ENCODE measurements at regions not wholly inside any gene's neighbourhood (a gene's known extent, or its start where the extent isn't known, plus 50 kb on each side); places are given as distances from the start of the nearest gene placed in this dataset.

- in situ Hi-C loops (cut with MboI), result no loop called here
- no peaks in the 10 kb centered on the region for H3K36me3 ChIP-seq (ENCODE audit: low read depth)
- H3K9me2 ChIP-seq (ENCODE audit: insufficient read depth), result no peaks in the 10 kb centered on the region
- H3K4me3 ChIP-seq, result no peak overlapping the region
- no peak for TF ChIP-seq EZH2 (IDR thresholded peaks at IDR 0.05; ENCODE audit: insufficient read depth, poor library complexity, severe bottlenecking)
- TF ChIP-seq EZH2phosphoT487 (IDR thresholded peaks at IDR 0.05; ENCODE audit: insufficient read depth, low read depth), result no peak
- H3K79me2 ChIP-seq (ENCODE audit: insufficient read depth), result no peaks in the 10 kb centered on the region
- no peak overlapping the region for H3K4me2 ChIP-seq (ENCODE audit: unreplicated experiment)
- no peaks in the 10 kb centered on the region for H3K9me3 ChIP-seq (ENCODE audit: low read depth)
- DNase-seq, result no peak
- no peaks in the 10 kb centered on the region for H3F3A ChIP-seq (ENCODE audit: insufficient read depth)
- no peaks in the 10 kb centered on the region for H3K4me1 ChIP-seq (ENCODE audit: insufficient read depth)
- 31 to 33% methylated on average over 15 of the region's 15 CpGs for WGBS, 2 experiments (ENCODE audit: low coverage in 1 of 2, low lambda C conversion rate in 2 of 2, missing lambda C conversion rate in 2 of 2)
- no peak overlapping the region for H3K9ac ChIP-seq
- no peak overlapping the region for H3K27ac ChIP-seq
- H3K27me3 ChIP-seq (replicated peaks; ENCODE audit: insufficient read depth), result no peaks in the 10 kb centered on the region
- no peak overlapping the region for H2AFZ ChIP-seq
- no peaks in the 10 kb centered on the region for H4K20me1 ChIP-seq (ENCODE audit: insufficient read depth)
Measured at GRCh38 chr7:96786261-96786997, 76.8 kb upstream of the SEM1 start.

GRCh38 chr7:96786998-96787395, 77.4 kb upstream of the SEM1 start:
- no peaks in the 10 kb centered on the region for H3K27me3 ChIP-seq (replicated peaks; ENCODE audit: insufficient read depth)
- H3F3A ChIP-seq (ENCODE audit: insufficient read depth), result no peaks in the 10 kb centered on the region
- no peaks in the 10 kb centered on the region for H4K20me1 ChIP-seq (ENCODE audit: insufficient read depth)
- no peak overlapping the region for H3K4me2 ChIP-seq (ENCODE audit: unreplicated experiment)
- H3K9ac ChIP-seq, result no peak overlapping the region
- TF ChIP-seq EZH2 (IDR thresholded peaks at IDR 0.05; ENCODE audit: insufficient read depth, poor library complexity, severe bottlenecking) (no peak), EZH2phosphoT487 (IDR thresholded peaks at IDR 0.05; ENCODE audit: insufficient read depth, low read depth) (no peak)
- in situ Hi-C loops (cut with MboI), result no loop called here
- no peaks in the 10 kb centered on the region for H3K36me3 ChIP-seq (ENCODE audit: low read depth)
- DNase-seq, result no peak
- H3K4me3 ChIP-seq, result no peak overlapping the region
- H2AFZ ChIP-seq, result no peak overlapping the region
- H3K27ac ChIP-seq, result no peak overlapping the region
- no peaks in the 10 kb centered on the region for H3K9me3 ChIP-seq (ENCODE audit: low read depth)
- no peaks in the 10 kb centered on the region for H3K79me2 ChIP-seq (ENCODE audit: insufficient read depth)
- no peaks in the 10 kb centered on the region for H3K9me2 ChIP-seq (ENCODE audit: insufficient read depth)
- H3K4me1 ChIP-seq (ENCODE audit: insufficient read depth), result no peaks in the 10 kb centered on the region

- Histone ChIP-seq H3F3A (ENCODE audit: insufficient read depth) (no peaks in the 10 kb centered on the region), H3K27ac (no peak overlapping the region), H3K36me3 (ENCODE audit: low read depth) (no peaks in the 10 kb centered on the region), H4K20me1 (ENCODE audit: insufficient read depth) (no peaks in the 10 kb centered on the region), H3K9me2 (ENCODE audit: insufficient read depth) (no peaks in the 10 kb centered on the region), H2AFZ (no peak overlapping the region), H3K9me3 (ENCODE audit: low read depth) (no peaks in the 10 kb centered on the region), H3K9ac (no peak overlapping the region), H3K4me3 (no peak overlapping the region), H3K4me2 (ENCODE audit: unreplicated experiment) (no peak overlapping the region), H3K4me1 (ENCODE audit: insufficient read depth) (no peaks in the 10 kb centered on the region), H3K79me2 (ENCODE audit: insufficient read depth) (no peaks in the 10 kb centered on the region), H3K27me3 (replicated peaks; ENCODE audit: insufficient read depth) (no peaks in the 10 kb centered on the region)
- TF ChIP-seq EZH2phosphoT487 (IDR thresholded peaks at IDR 0.05; ENCODE audit: insufficient read depth, low read depth), result no peak
- no peak for TF ChIP-seq EZH2 (IDR thresholded peaks at IDR 0.05; ENCODE audit: insufficient read depth, poor library complexity, severe bottlenecking)
- in situ Hi-C loops (cut with MboI), result no loop called here
- DNase-seq, result no peak
Measured at GRCh38 chr7:96789914-96790313, 80.3 kb upstream of the SEM1 start.

GRCh38 chr7:96792115-96792514, 82.5 kb upstream of the SEM1 start:
- Histone ChIP-seq H3K27ac (no peak overlapping the region), H3K4me2 (ENCODE audit: unreplicated experiment) (no peak overlapping the region), H3K9me3 (ENCODE audit: low read depth) (no peaks in the 10 kb centered on the region), H3K4me3 (no peak overlapping the region), H3K9me2 (ENCODE audit: insufficient read depth) (no peaks in the 10 kb centered on the region), H3K27me3 (replicated peaks; ENCODE audit: insufficient read depth) (no peaks in the 10 kb centered on the region), H3K79me2 (ENCODE audit: insufficient read depth) (no peaks in the 10 kb centered on the region), H3K36me3 (ENCODE audit: low read depth) (no peaks in the 10 kb centered on the region), H2AFZ (no peak overlapping the region), H3K9ac (no peak overlapping the region), H3F3A (ENCODE audit: insufficient read depth) (no peaks in the 10 kb centered on the region), H4K20me1 (ENCODE audit: insufficient read depth) (no peaks in the 10 kb centered on the region), H3K4me1 (ENCODE audit: insufficient read depth) (no peaks in the 10 kb centered on the region)
- in situ Hi-C loops (cut with MboI), result no loop called here
- no peak for DNase-seq
- TF ChIP-seq EZH2phosphoT487 (IDR thresholded peaks at IDR 0.05; ENCODE audit: insufficient read depth, low read depth), result no peak
- TF ChIP-seq EZH2 (IDR thresholded peaks at IDR 0.05; ENCODE audit: insufficient read depth, poor library complexity, severe bottlenecking), result no peak
- 6 to 9% methylated on average over 2 of the region's 2 CpGs for WGBS, 2 experiments (ENCODE audit: low coverage in 1 of 2, low lambda C conversion rate in 2 of 2, missing lambda C conversion rate in 2 of 2)

- Histone ChIP-seq H3K36me3 (ENCODE audit: low read depth) (no peaks in the 10 kb centered on the region), H3K4me3 (no peak overlapping the region), H3K4me1 (ENCODE audit: insufficient read depth) (no peaks in the 10 kb centered on the region), H3K9ac (no peak overlapping the region), H4K20me1 (ENCODE audit: insufficient read depth) (no peaks in the 10 kb centered on the region), H3K27me3 (replicated peaks; ENCODE audit: insufficient read depth) (no peaks in the 10 kb centered on the region), H3K79me2 (ENCODE audit: insufficient read depth) (no peaks in the 10 kb centered on the region), H3K9me2 (ENCODE audit: insufficient read depth) (no peaks in the 10 kb centered on the region), H3K27ac (no peak overlapping the region), H3F3A (ENCODE audit: insufficient read depth) (no peaks in the 10 kb centered on the region), H3K4me2 (ENCODE audit: unreplicated experiment) (no peak overlapping the region), H3K9me3 (ENCODE audit: low read depth) (no peaks in the 10 kb centered on the region), H2AFZ (no peak overlapping the region)
- WGBS, 2 experiments (ENCODE audit: low coverage in 1 of 2, low lambda C conversion rate in 2 of 2, missing lambda C conversion rate in 2 of 2), result 27 to 44% methylated on average over 2 of the region's 2 CpGs
- DNase-seq, result no peak
- TF ChIP-seq EZH2 (IDR thresholded peaks at IDR 0.05; ENCODE audit: insufficient read depth, poor library complexity, severe bottlenecking) (no peak), EZH2phosphoT487 (IDR thresholded peaks at IDR 0.05; ENCODE audit: insufficient read depth, low read depth) (no peak)
- in situ Hi-C loops (cut with MboI), result no loop called here
Measured at GRCh38 chr7:96794063-96794462, 84.4 kb upstream of the SEM1 start.
